ENCODE measurements at regions not wholly inside any gene's neighbourhood (a gene's known extent, or its start where the extent isn't known, plus 50 kb on each side); places are given as distances from the start of the nearest gene placed in this dataset.
"Not testable (repeated sequence)": the region's sequence is repeated elsewhere in the genome, so short reads cannot be mapped to it uniquely, and the experiment has no call there.

- DNase-seq: no peak
Observed at GRCh38 chr12:72723732-72724131, 451.6 kb downstream of the TRHDE start.

DNA sequence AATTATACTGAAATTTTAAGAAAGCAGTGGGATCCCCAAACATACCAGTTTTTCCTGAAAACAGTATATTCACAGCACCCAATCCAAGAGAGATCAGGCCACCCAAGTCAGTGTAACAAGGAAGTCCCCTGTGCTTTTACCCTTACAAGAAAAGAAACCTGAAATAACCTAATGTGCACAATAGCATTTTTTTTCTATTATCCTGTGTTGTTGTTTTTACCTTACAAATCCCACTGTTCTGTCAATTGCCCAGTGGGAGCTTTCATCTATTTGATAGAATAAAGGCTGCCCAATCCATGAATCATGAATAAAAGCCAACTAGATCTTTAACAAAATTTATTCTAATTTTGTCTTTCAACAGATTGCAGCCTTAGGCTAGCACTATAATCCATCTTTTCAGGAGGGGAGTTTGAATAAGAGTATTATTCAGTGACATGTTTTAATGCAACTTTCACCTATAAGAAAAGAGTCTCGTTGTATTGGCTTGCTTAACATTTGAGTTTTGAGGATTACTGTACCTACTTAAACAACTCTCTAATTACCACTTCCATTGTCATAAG, 457.4 kb downstream of the TRHDE start:
- DNase-seq: no peak

DNA sequence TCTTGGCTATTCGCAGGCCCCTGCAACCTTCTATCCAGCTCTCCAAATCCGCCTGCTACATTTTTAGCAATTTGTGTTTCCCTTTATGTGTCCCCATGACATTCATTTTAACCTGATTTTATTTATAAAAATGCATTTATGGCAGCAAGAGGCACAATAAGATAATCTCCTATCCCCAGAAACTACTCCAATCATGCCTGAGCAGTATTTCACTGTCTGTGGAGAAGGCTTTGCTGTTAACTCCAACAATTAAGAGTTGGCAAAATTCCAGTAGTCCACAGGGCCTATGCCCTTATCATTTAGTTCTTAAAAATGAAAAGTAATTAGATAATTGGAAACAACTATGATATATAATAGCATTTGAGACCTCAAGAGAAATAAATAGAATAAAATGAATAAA, 462.4 kb downstream of the TRHDE start:
- no peak for DNase-seq

GRCh38 chr12:72738811-72739210, 466.6 kb downstream of the TRHDE start:
- no peak for DNase-seq

GRCh38 chr12:72740064-72740463, 467.9 kb downstream of the TRHDE start:
- DNase-seq: no peak

- no peak for DNase-seq
Observed at GRCh38 chr12:72742568-72742967, 470.4 kb downstream of the TRHDE start.

- no peak for DNase-seq
Observed at GRCh38 chr12:72746048-72746447, 473.9 kb downstream of the TRHDE start.

DNA sequence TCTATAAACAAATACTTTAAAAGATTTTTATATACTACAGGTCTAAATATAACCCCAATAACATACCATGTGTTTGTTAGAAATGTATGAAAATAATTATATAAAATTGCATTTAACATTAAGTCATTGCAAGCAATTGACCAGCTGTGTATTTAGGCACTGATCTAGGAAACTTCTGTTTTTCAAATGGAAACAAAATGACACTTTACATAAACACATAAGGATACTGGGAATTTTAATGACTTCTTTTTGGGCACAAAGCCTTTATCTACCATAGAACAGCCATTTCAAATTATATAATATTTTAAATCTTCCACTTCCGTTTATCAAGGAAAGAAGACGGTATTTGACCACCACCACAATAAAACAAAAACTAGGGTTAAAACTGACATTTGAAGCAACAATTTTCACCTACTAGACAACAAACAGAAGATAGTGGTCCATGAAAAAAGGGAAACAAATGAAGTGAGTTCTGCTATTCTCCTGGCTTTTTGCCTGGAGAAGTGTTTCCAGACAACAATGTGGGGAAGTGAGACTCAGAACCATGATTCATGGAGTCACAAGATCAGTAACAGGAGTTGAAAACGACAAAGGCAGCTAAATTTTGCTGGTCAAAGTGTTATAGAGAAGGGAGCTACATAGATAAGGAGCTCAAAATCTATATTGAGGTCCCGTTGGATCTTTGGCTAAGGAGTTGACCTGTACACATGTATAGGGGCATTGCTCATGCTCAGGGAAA, 475.1 kb downstream of the TRHDE start:
- DNase-seq: no peak

- DNase-seq: no peak
Observed at GRCh38 chr12:72748971-72749370, 476.8 kb downstream of the TRHDE start.

GRCh38 chr12:72753571-72753970, 481.4 kb downstream of the TRHDE start:
- DNase-seq: no peak

DNA sequence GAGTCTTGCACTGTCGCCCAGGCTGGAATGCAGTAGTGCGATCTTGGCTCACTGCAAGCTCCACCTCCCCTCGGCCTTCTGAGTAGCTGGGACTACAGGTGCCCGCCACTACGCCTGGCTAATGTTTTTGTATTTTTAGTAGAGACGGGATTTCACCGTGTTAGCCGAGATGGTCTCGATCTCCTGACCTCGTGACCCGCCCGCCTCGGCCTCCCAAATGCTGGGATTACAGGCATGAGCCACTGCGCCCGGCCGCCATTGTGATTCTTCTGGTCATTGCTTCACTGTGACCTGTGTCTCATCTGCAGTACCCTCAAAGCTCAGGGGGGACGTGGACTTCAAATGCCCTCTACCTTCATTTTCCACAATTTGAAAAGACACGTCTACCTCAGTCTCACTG, 481.9 kb downstream of the TRHDE start:
- not testable (repeated sequence) for DNase-seq

DNA sequence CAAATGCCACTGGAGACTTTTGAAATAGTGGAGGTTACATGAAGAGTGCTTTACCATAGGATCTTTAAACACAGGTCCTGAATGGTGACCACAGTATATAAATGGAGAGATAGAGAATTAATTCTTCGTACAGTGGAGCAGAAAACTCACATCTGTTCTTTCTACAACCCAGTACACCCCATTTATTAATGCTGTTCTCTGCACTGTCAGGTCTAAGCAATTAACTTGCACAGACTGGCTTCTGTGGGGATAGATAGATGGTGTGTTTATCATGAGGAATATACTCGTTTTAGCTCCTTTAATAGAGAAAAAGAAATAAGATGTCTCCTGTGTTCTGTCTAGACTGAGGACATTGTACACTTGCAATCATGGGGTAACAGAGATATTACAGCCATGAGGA, 494.3 kb downstream of the TRHDE start:
- DNase-seq: no peak

- no peak for DNase-seq
Observed at GRCh38 chr12:72774023-72774422, 501.9 kb downstream of the TRHDE start.

GRCh38 chr12:72777806-72778205, 505.6 kb downstream of the TRHDE start:
- no peak for DNase-seq

- no peak for DNase-seq
Observed at GRCh38 chr12:72790273-72790672, 518.1 kb downstream of the TRHDE start.

- no peak for DNase-seq
Observed at GRCh38 chr12:72792889-72793288, 520.7 kb downstream of the TRHDE start.

DNA sequence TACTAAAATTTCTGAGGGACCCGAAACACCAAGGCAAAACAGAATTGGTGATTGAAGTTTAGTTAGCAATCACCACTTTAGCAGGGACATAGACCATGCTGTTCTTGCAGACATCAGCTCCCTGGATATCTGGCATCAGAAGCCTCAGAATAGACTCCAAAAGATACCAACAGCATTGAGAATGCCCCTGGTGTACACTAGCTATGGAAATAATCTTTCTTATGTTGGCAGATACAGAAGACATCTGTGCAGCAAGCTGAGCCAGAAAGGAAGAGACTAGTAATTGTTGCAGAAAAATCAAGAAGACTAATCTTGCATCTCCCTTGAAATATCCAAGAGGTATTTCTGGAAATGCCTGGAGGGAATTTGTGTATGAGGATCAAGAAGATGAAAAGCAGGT, 521.6 kb downstream of the TRHDE start:
- no peak for DNase-seq

GRCh38 chr12:72815421-72815820, 543.3 kb downstream of the TRHDE start:
- no peak for DNase-seq

- DNase-seq: no peak
Observed at GRCh38 chr12:72828662-72829324, 556.6 kb downstream of the TRHDE start.

DNA sequence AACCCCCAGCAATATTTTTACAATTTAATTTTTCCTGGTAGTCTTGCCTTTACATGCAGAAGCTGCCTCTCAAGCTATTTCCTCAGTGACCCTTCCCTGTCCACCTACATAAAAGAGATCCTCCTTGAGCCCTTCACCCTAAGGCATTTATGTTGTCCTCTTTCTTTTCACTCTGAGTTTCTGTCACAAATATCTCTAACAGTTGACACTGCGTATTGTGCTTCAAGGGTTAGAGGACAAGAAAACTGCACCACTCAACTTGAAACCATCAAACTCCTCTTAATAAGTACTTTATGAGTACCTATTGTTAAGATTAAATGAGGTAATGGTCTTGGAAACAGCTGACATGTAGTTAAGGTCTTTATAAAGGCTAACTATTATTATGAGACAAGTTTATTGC, 557.7 kb downstream of the TRHDE start:
- no peak for DNase-seq

GRCh38 chr12:72832024-72832423, 559.9 kb downstream of the TRHDE start:
- no peak for DNase-seq

- DNase-seq: peak; percentile 59
Observed at GRCh38 chr12:72836194-72836593, 564.0 kb downstream of the TRHDE start.

DNA sequence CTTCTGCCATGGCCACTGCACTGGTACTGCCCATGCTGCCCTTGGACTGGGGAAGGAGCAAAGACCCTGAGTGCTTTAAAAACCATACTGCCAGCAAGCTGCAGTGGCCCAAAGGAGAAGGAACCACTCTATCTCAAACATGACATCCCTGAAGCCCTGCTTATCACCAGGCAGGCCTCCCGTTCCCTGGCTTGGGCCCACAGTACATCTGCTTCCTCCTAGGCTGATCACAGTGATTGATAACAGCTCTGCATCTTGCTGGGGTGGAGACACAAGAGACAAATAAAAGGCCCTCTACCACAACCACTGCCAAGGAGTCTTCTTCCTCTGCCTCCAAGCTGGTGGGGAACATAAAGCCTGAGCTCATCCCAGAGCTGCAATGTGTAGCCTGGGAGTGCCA, 567.5 kb downstream of the TRHDE start:
- no peak for DNase-seq

GRCh38 chr12:72863671-72864070, 591.5 kb downstream of the TRHDE start:
- DNase-seq: no peak

- DNase-seq: no peak
Observed at GRCh38 chr12:72865921-72866320, 593.8 kb downstream of the TRHDE start.
